NCI-H1105 treated with DMSO at 0.1 percent for 48 hours (cell line): ENCODE measurements at regions not wholly inside any gene's neighbourhood (a gene's known extent, or its start where the extent isn't known, plus 50 kb on each side); places are given as distances from the start of the nearest gene placed in this dataset.

Source experiments
- DNase-seq: peaks from one replicate; lab custom pipeline; 2025; lab: John Stamatoyannopoulos, UW

GRCh38 chr4:176443117-176443516 lies 123.4 kb downstream of the SPCS3 start:
- no peak for DNase-seq

DNA sequence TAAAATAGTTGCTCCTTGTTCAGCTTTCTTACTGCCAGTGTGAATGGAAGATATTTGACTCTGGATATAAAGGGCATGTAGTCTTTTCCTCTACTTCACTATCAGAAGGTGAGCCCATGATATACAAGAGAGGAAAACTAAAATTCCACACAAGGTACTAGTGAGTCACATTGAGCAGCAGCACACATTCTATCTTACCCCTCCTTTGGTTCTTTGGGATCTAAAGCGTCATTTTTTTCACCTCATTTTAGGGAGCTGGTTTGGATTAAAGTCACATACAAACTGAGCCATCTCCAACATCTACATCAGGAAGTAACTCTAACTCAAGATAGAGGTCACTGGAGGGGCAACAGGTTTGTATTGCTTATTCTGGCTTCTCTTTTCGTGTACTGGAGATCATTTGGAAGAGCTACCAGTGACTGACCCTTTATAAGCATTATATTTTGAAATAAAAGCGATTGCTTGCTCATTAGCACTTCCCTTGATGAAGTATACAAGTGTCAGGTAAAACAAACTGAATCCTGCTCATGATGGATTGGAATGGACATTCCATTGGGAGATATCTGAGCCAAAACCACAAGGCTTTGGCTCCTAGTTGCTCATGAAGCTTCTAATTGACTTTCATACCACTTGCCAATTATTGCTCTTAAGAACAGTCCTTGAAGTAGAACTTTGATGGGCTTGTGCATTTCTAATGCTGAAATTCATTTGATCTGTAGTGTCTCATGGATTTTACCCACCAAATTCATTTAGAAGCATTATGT lies 124.1 kb downstream of the SPCS3 start:
- DNase-seq, result no peak

DNA sequence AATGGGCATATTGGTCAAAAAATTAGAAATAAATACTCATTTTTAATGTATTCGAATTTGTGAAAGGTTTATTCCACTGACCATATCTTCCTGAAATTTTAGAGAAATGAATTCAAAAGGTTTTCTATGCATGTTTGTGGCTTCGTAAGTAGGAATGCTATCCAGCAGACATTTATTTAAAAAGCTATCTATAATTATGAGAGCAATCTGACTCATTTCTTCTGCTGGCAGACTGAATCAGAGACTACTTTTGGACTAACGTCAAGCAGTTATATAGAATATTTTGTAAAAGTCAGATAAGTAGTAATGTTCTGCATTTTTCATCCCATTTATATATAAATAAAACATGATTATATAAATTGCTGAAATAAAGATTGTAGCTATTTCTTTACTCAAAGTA lies 125.0 kb downstream of the SPCS3 start:
- no peak for DNase-seq

- no peak for DNase-seq
These were observed 129.0 kb downstream of the SPCS3 start for GRCh38 chr4:176448761-176449160.

GRCh38 chr4:176451443-176451842 lies 131.7 kb downstream of the SPCS3 start:
- peak; percentile 4 for DNase-seq

DNA sequence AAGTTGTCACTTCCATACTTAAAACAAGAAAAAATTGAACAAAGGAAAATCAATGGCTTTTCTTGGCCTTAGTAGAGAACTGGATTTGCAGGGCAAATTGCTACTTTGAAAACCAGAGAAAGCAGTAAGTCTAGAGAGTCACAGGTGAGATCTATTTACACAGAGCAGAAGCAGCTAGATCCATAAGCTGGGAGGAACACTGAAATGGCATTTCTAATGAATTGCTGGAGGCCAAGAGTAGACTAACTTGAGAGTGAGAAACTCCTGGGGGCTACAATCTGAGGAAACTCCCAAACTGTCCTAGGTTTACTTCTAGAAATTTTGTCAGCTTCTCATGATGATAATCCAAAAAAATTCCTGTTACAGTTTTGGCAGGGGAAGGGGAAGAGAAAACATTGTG lies 133.3 kb downstream of the SPCS3 start:
- DNase-seq, result no peak

- no peak for DNase-seq
These were observed 133.9 kb downstream of the SPCS3 start for GRCh38 chr4:176453658-176454057.

DNA sequence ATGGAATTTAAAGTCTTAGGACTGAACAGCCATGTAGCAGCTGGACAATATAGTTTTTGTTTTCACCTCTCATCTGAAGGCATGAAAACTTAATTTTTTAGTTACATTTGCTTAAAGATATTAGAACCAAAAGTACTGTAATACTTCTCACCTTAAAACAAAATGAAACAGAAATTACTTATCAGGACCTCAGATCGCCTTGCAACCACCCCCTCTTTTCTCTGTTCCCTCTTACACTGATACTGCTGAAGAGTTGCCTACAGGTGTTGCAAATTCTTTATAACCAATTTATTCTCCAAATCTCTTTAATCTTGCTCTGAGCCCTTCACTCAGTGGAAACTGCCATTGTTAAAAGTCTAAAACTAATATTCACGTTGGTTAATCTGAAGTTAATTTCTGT lies 145.0 kb downstream of the SPCS3 start:
- no peak for DNase-seq

- no peak for DNase-seq
These were observed 147.2 kb downstream of the SPCS3 start for GRCh38 chr4:176467001-176467400.

GRCh38 chr4:176469546-176469945 lies 149.8 kb downstream of the SPCS3 start:
- DNase-seq, result no peak

DNA sequence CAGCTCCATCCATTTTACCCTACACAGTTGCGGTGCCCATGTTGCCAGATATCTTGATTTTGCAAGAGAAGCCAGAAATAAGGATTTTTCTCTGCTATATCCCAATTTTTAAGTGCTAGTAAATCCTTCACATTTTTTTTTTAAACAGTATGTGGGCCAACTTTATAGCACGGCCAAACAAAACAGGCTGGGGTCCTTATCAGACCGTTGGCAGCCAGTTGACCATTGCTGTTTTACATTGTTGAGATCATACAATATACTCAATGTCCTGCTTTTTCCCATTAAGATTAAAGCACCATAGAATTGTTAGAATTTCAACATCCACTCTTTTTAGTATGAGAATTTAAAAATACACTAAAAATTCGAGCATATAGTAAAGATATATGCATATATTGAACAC lies 150.9 kb downstream of the SPCS3 start:
- no peak for DNase-seq

DNA sequence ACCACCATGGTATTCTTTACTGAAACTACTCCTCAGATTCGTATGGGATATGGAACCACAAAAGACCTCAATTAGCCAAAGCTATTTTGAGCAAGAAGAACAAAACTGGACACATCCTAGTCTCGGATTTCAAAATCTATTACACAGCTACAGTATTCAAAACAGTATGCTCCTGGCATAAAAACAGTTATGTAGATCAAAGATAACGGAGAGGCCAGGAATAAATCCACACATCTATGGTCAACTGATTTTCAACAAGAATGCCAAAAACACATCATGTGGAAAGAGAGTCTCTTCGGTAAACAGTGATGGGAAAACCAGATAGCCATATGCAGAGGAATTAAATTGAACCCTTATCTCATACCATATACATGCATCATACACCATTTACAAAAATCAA lies 155.3 kb downstream of the SPCS3 start:
- DNase-seq, result no peak

DNA sequence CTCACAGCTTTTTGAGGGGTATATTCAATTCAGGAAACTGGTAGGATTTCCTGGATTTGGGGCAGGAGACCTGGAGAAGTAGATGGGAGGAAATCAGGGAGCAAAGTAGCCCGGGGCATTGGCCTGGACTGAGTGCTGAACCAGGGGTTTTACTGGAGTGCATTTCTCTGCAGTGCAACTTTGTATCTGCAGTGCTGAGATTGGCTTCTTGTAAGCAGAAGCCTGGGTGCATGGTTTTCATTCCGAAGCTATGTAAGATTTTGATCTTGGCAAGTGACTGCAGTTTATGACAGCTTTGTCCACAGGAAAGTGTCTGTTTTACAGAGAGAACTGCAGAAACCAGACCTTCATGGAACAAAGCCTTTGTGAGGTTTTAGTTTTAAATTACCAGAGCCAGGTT lies 158.3 kb downstream of the SPCS3 start:
- no peak for DNase-seq

GRCh38 chr4:176479767-176480166 lies 160.0 kb downstream of the SPCS3 start:
- DNase-seq, result no peak

GRCh38 chr4:176482972-176483371 lies 163.2 kb downstream of the SPCS3 start:
- no peak for DNase-seq

GRCh38 chr4:176484301-176484984 lies 164.7 kb downstream of the SPCS3 start:
- no peak for DNase-seq

GRCh38 chr4:176489001-176489400 lies 169.2 kb downstream of the SPCS3 start:
- DNase-seq, result no peak

DNA sequence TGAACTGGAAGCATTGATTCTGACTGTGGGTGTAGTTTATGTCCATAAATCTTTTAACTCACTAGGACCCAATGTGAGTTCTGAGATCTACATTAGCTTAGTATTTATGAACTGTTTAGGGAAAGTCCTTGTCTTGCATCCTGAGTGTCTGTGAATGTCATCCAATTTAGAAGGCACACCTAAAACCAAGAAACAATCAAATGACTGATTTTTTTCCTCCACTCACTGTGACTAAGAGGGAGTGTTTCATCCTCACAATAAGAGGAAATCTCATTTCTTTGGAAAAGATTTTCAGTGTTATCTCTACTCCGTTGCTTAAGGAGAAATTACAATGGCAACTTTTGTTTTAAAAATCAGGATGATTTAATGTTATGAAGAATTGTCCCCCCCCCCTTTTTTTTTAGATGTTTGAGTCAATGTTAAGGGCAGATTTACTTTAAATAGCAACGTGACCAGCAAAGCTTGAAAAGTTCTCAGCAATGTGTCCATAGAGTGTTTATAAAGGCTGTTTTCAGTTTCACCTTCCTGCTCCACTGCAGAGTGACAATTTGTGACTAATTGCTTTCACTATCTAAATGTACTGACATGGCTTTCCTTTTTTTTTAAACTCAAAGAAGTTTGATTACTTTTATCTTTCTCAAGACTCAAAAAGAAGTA lies 173.0 kb downstream of the SPCS3 start:
- no peak for DNase-seq

DNA sequence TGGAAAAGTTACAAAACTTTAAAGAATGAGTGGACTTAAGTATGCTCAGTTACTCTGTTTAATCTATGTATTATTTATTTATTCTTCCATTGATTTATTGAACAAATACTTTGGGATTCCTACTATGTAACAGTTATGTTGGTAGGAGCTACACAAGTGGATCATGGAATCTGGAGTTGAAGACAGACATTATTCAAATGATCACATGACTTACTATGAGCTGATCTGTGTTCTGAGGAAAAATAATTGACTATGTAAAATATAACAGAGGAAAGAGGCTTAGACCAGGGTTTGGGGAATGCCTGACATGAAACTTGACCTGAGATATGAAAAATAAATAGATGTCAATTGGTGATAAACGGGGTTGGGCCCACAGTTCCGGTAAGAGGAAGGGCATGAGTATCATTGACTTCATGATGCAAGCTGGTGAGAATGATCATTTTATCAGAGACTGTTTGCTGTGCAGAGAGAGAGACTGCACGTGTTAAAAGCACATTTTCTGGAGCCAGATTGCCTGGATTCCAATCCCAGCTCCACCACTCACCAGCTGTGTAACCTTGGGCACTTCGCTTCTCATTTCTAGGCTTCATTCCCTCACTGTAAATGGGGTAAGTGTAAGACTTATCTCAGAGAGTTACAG lies 179.0 kb downstream of the SPCS3 start:
- DNase-seq, result no peak

DNA sequence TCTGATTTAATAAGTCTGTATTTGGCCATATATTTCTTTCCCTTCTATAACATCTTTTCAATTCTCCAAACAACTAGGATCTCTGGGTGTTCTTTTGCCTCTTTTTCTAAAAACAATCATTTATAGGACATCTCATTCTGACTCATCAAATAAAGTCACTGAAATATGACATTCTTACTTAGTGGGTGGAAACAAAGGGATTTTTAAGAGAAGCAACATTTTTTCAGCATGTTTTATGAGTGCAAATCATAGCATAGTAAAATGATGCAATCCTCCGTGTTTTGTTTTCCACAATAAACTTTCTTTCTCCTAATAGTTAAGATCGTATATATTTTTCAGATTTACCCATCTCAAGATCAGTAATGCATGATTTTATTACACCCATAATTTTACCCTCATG lies 179.8 kb downstream of the SPCS3 start:
- DNase-seq, result no peak

- no peak for DNase-seq
These were observed 181.1 kb downstream of the SPCS3 start for GRCh38 chr4:176500894-176501293.

DNA sequence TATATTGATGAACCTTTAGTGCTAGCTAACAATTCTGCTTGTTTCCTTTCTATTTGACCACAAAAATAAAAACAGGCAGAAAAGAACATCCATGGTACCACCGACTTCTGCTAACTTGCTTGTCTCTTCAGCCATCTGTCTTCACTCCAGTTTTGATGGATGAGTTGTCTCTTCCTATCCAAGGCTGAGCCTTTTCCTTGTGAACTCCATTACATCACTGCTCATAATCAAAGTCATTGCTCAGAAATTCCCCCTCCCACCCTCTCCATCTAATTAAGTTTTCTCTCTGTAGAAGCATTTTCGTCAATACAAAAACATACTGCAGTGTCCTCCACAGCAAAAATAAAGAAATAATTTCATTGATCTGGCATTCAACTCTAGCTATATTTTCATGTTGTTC lies 184.4 kb downstream of the SPCS3 start:
- DNase-seq, result no peak
